ENCODE measurements at regions not wholly inside any gene's neighbourhood (a gene's known extent, or its start where the extent isn't known, plus 50 kb on each side); places are given as distances from the start of the nearest gene placed in this dataset.
A peak's percentile ranks its signal among the peaks of the same experiment; 100 is the strongest.

GRCh38 chr15:81475471-81475870 lies 101.5 kb upstream of the TMC3 start:
- no peak for FAIRE-seq

- no peak for FAIRE-seq
These were observed 99.9 kb upstream of the TMC3 start for GRCh38 chr15:81473946-81474345.

DNA sequence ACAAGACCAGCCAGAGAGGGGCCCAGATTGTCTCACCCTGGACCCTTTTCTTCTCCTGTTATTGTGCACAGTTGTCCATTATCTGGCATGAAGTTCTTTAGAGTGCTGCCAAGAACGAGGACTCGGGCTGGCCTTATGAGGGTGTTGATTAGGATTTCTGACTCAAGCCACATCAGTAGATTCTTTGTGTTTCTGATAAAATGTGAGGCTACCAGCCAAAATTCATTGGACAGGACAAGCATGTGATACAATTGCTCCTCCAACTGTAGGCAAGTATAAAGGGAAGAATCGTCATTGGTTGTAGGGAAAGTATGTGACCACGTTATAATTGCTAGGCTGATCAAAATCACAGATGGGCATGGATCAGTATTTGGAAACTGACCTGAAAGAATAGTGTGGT lies 99.2 kb upstream of the TMC3 start:
- no peak for FAIRE-seq

GRCh38 chr15:81471151-81471550 lies 97.1 kb upstream of the TMC3 start:
- no peak for FAIRE-seq

DNA sequence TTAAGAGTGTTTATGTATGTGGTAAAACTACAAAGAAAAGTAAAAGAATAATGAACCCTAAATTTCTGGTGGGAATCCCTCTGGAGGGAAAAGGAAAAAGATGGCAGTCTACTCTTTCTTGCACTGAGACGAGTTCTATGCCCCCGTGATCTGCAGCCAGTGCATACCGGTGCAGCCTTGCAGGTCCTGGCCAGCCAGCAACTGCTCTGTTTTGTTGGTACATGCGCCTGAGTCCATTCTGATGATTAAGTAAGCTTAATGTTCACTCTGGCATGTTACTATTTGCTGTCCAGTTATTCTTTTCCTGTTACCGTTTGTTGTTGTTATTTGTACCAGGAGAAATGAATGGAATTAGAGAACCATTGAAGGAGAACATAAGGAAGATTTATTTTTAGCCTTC lies 95.1 kb upstream of the TMC3 start:
- FAIRE-seq: no peak

DNA sequence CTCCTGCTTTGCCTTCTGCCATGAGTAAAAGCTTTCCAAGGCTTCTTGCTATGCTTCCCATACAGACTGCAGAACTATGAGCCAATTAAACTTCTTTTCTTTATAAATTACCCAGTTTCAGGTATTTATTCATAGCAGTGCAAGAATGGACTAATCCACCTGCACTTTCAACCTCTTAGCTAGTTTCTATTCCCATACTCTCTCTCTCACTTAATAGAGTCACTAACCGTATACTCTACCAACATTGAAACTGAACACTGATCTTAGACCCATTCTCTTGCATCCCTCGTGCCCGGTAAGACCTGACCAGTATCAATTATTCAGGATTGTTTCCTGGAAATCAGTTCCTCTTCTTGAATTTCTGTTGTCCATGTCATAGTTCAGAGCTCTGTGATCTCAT lies 92.7 kb upstream of the TMC3 start:
- FAIRE-seq: no peak

DNA sequence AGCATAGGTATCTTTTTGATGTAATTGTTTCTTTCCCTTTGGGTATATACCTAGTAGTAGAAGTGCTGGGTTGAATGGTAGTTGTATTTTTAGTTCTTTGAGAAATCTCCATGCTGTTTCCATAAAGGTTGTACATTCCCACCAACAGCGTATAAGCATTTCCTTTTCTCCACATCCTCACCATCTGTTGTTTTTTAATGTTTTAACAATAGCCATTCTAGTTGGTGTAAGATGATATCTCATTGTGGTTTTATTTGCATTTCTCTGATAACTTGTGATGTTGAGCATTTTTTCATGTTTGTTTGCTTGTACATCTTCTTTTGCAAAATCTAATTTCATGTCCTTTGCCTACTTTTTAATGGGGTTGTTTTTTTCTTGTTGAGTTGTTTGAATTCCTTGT lies 80.0 kb upstream of the TMC3 start:
- FAIRE-seq: peak; percentile 99

DNA sequence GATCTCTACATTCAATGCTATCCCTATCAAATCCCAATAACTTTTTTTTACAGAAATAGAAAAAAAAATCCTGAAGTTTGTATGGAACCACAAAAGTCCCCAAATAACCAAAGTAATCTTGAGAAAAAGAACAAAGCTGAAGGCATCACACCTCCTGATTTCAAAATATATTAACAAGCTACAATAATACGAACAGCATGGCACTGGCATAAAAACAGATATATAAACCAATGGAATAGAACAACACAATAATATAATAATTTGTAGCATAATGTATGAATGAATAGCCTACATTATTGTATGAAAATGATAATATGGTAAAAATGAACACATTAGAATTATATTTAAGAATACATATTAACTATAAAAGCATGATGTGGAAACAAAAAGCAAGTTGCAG lies 76.7 kb upstream of the TMC3 start:
- no peak for FAIRE-seq

GRCh38 chr15:81449836-81450474 lies 75.9 kb upstream of the TMC3 start:
- no peak for FAIRE-seq

- no peak for FAIRE-seq
These were observed 69.2 kb upstream of the TMC3 start for GRCh38 chr15:81443040-81443820.

DNA sequence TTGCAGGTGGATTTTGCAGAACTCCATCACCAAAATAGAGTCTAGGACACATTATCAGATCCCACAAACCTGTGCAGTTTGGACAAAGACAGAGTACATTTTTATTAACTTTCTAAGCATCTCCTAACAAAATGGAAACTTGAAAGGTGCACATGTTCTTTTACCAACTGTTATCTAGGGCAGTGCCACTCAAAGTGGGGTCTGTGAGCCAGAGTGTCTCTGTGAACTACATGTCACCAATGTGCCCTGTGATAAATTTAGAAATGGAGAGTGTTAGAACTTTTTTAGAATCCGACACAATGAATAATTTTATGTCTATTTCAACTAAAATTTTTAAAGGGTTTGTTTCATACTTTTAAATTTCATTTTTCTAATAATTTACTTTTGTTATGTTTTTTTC lies 68.4 kb upstream of the TMC3 start:
- FAIRE-seq: peak; percentile 15

GRCh38 chr15:81434851-81435250 lies 60.8 kb upstream of the TMC3 start:
- no peak for FAIRE-seq

- FAIRE-seq: no peak
These were observed 59.4 kb upstream of the TMC3 start for GRCh38 chr15:81433462-81433861.

GRCh38 chr15:81432179-81432578 lies 58.2 kb upstream of the TMC3 start:
- FAIRE-seq: no peak

DNA sequence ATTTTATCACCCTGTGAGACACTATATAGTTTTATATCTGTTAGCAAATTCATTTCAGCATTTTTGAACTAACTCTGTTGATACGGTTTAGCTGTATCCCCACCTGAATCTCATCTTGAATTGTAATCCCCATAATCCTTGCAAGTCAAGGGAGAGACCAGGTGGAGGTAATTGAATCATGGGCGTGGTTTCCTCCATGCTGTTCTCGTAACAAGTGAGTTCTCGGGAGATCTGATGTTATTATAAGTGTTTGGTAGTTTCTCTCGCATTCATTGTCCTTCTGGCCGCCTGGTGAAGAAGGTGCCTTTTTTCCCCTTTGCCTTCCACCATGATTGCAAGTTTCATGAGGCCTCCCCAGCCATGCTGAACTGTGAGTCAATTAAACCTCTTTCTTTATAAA lies 53.2 kb upstream of the TMC3 start:
- no peak for FAIRE-seq

DNA sequence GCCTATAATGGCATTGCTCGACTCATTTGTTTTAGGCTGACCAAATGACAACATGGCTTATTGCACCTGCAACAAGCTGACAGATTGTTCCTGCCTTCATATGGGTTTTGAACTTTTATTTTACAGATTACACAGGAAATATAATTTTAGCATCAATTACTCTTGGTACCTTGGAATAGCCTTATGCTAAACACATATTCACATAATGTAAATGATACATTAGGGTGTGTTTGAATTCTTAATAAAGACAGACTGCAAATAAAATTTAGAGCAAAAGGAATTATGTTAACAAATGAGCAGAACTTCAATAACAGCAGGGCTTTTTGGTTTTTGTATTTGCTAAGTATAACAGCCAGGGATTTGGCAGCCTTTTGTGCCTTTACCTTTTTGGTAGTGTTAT lies 51.9 kb upstream of the TMC3 start:
- no peak for FAIRE-seq

Measured in endometrium (tissue), 2 donors.